KMS-11 (cell line): ENCODE measurements at regions not wholly inside any gene's neighbourhood (a gene's known extent, or its start where the extent isn't known, plus 50 kb on each side); places are given as distances from the start of the nearest gene placed in this dataset.

Experiments
- H2AFZ ChIP-seq: fragments of 200-600 bp; sonication (generic); 2 replicates; pipeline ENCODE4 v1.6.1; 2016; ENCODE audit warnings: antibody characterized with exemption, mixed run types, low read depth
- H3K27ac ChIP-seq: fragments of 200-600 bp; sonication (generic); 2 replicates; pipeline ENCODE4 v1.6.1; 2016; ENCODE audit warnings: mild to moderate bottlenecking, mixed run types
- H3K27me3 ChIP-seq: fragments of 200-600 bp; sonication (generic); 2 replicates; pipeline ENCODE4 v1.6.1; 2017; ENCODE audit warnings: mild to moderate bottlenecking, low read depth, mixed run types, moderate library complexity; ENCODE audit not compliant: insufficient read depth
- H3K36me3 ChIP-seq: fragments of 200-600 bp; sonication (generic); 2 replicates; pipeline ENCODE4 v1.6.1; 2017; ENCODE audit warnings: mild to moderate bottlenecking, mixed run types; ENCODE audit not compliant: insufficient read depth
- H3K4me1 ChIP-seq: fragments of 200-600 bp; sonication (generic); 2 replicates; pipeline ENCODE4 v1.6.1; 2016; ENCODE audit warnings: mild to moderate bottlenecking, low read depth, mixed run types; ENCODE audit not compliant: poor library complexity, severe bottlenecking
- H3K4me2 ChIP-seq: fragments of 200-600 bp; sonication (generic); 2 replicates; pipeline ENCODE4 v1.7.0; 2016; ENCODE audit warnings: mild to moderate bottlenecking, mixed run types
- H3K4me3 ChIP-seq: fragments of 200-600 bp; sonication (generic); IDR thresholded peaks from 2 replicates; pipeline ENCODE4 v1.6.1; 2017; ENCODE audit warnings: low read depth, low read length, mixed read lengths; ENCODE audit not compliant: insufficient read depth
- H3K79me2 ChIP-seq: fragments of 200-600 bp; sonication (generic); 2 replicates; pipeline ENCODE4 v1.6.1; 2016; ENCODE audit warnings: low read depth, mixed run types; ENCODE audit not compliant: insufficient read depth
- H3K9ac ChIP-seq: fragments of 200-600 bp; sonication (generic); 2 replicates; pipeline ENCODE4 v1.6.1; 2016; ENCODE audit warnings: mild to moderate bottlenecking, mixed run types
- H4K20me1 ChIP-seq: fragments of 200-600 bp; sonication (generic); 2 replicates; pipeline ENCODE4 v1.6.1; 2016; ENCODE audit warnings: mild to moderate bottlenecking, mixed run types; ENCODE audit not compliant: insufficient read depth
- TF ChIP-seq, protein P1 (sequence below): fragments of 200-600 bp; sonication (generic); conservative IDR thresholded peaks from 2 replicates; pipeline ENCODE4 v1.6.1; 2017; ENCODE audit warnings: low read depth, mild to moderate bottlenecking, antibody characterized with exemption, low read length, moderate library complexity, mixed read lengths

GRCh38 chr12:66028390-66028789 lies 102.2 kb downstream of the LLPH start:
- no peaks in the 10 kb centered on the region for H4K20me1 ChIP-seq
- no peaks in the 10 kb centered on the region for H3K27me3 ChIP-seq
- H3K36me3 ChIP-seq, result no peaks in the 10 kb centered on the region
- no peaks in the 10 kb centered on the region for H3K79me2 ChIP-seq
- no peak overlapping the region for H3K9ac ChIP-seq
- H3K4me2 ChIP-seq, result no peak overlapping the region
- no peaks in the 10 kb centered on the region for H3K4me1 ChIP-seq
- no peak overlapping the region for H3K27ac ChIP-seq
- H3K4me3 ChIP-seq, result no peak overlapping the region
- TF ChIP-seq, protein P1, sequence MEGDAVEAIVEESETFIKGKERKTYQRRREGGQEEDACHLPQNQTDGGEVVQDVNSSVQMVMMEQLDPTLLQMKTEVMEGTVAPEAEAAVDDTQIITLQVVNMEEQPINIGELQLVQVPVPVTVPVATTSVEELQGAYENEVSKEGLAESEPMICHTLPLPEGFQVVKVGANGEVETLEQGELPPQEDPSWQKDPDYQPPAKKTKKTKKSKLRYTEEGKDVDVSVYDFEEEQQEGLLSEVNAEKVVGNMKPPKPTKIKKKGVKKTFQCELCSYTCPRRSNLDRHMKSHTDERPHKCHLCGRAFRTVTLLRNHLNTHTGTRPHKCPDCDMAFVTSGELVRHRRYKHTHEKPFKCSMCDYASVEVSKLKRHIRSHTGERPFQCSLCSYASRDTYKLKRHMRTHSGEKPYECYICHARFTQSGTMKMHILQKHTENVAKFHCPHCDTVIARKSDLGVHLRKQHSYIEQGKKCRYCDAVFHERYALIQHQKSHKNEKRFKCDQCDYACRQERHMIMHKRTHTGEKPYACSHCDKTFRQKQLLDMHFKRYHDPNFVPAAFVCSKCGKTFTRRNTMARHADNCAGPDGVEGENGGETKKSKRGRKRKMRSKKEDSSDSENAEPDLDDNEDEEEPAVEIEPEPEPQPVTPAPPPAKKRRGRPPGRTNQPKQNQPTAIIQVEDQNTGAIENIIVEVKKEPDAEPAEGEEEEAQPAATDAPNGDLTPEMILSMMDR, result no peak
- H2AFZ ChIP-seq, result no peak overlapping the region

DNA sequence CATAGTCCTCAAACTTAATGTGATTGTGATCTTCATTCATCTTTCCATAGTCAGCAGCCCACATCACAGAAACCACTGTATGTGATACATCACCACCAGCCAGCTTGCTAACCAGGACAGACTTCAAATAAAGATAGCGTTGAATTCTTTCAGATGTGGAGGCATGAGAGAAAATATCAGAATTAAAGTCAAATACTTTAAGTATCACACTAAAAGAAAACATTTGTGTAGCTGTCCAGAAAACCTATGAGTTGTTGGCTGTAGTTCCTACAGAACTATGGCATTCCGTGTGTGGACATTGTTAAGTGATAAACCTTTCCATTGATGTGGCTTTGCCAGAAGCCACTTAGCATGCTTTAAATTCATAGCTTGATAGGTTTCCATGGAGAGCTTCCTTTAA lies 105.1 kb downstream of the LLPH start:
- H2AFZ ChIP-seq, result no peak overlapping the region
- H3K36me3 ChIP-seq, result no peaks in the 10 kb centered on the region
- no peaks in the 10 kb centered on the region for H3K79me2 ChIP-seq
- H3K4me1 ChIP-seq, result no peaks in the 10 kb centered on the region
- TF ChIP-seq, protein P1, result no peak
- H3K4me2 ChIP-seq, result no peak overlapping the region
- no peak overlapping the region for H3K9ac ChIP-seq
- no peak overlapping the region for H3K27ac ChIP-seq
- H3K4me3 ChIP-seq, result no peak overlapping the region
- no peaks in the 10 kb centered on the region for H3K27me3 ChIP-seq
- no peaks in the 10 kb centered on the region for H4K20me1 ChIP-seq

GRCh38 chr12:66024949-66025348 lies 105.6 kb downstream of the LLPH start:
- H3K27ac ChIP-seq, result no peak overlapping the region
- no peak overlapping the region for H3K4me2 ChIP-seq
- no peak overlapping the region for H2AFZ ChIP-seq
- TF ChIP-seq, protein P1, result no peak
- no peaks in the 10 kb centered on the region for H3K4me1 ChIP-seq
- no peaks in the 10 kb centered on the region for H3K36me3 ChIP-seq
- no peak overlapping the region for H3K9ac ChIP-seq
- no peak overlapping the region for H3K4me3 ChIP-seq
- H4K20me1 ChIP-seq, result no peaks in the 10 kb centered on the region
- H3K27me3 ChIP-seq, result no peaks in the 10 kb centered on the region
- H3K79me2 ChIP-seq, result no peaks in the 10 kb centered on the region

DNA sequence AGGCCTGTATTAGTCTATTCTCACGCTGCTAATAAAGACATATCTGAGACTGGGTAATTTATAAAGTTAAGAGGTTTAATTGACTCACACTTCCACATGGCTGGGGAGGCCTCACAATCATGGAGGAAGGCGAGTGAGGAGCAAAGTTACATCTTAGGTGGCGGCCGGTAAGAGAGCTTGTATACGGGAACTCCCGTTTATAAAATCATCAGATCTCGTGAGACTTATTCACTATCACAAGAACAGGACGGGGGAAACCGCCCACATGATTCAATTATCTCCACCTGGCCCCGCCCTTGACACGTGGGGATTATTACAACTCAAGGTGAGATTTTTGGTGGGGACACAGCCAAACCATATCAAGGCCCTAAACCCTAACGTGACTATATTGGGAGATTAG lies 110.1 kb downstream of the LLPH start:
- no peaks in the 10 kb centered on the region for H3K4me1 ChIP-seq
- H3K4me2 ChIP-seq, result no peak overlapping the region
- TF ChIP-seq, protein P1, result no peak
- H3K27me3 ChIP-seq, result no peaks in the 10 kb centered on the region
- no peaks in the 10 kb centered on the region for H4K20me1 ChIP-seq
- no peak overlapping the region for H3K4me3 ChIP-seq
- H3K79me2 ChIP-seq, result no peaks in the 10 kb centered on the region
- no peak overlapping the region for H2AFZ ChIP-seq
- no peaks in the 10 kb centered on the region for H3K36me3 ChIP-seq
- no peak overlapping the region for H3K9ac ChIP-seq
- no peak overlapping the region for H3K27ac ChIP-seq

- Histone ChIP-seq H3K79me2 (no peaks in the 10 kb centered on the region), H2AFZ (no peak overlapping the region), H3K9ac (no peak overlapping the region), H3K4me3 (no peak overlapping the region), H3K27ac (no peak overlapping the region), H3K27me3 (no peaks in the 10 kb centered on the region), H3K4me1 (no peaks in the 10 kb centered on the region), H3K4me2 (no peak overlapping the region), H4K20me1 (no peaks in the 10 kb centered on the region), H3K36me3 (no peaks in the 10 kb centered on the region)
- TF ChIP-seq, protein P1, result no peak
These were observed 112.8 kb downstream of the LLPH start for GRCh38 chr12:66017736-66018135.
